ENCODE measurements at regions not wholly inside any gene's neighbourhood (a gene's known extent, or its start where the extent isn't known, plus 50 kb on each side); places are given as distances from the start of the nearest gene placed in this dataset.

- H2AFZ ChIP-seq, result no peak overlapping the region
- no peak for DNase-seq (ENCODE audit: low spot score)
- Mint-ChIP-seq H3K9me3 (no peaks in the 10 kb centered on the region), H3K4me1 (no peaks in the 10 kb centered on the region), H3K27ac (no peak overlapping the region), H3K27me3 (ENCODE audit: insufficient read depth, low read depth, poor library complexity) (no peaks in the 10 kb centered on the region), H3K36me3 (ENCODE audit: low read depth) (no peaks in the 10 kb centered on the region), H3K4me3 (no peak overlapping the region)
- H3K79me2 ChIP-seq (replicated peaks; ENCODE audit: insufficient read depth), result no peaks in the 10 kb centered on the region
- no peaks in the 10 kb centered on the region for H3K27me3 ChIP-seq (ENCODE audit: insufficient read depth)
- H3K4me1 ChIP-seq (ENCODE audit: insufficient read depth), result no peaks in the 10 kb centered on the region
- H3K4me3 ChIP-seq, result no peak overlapping the region
- no peak overlapping the region for H3K27ac ChIP-seq (ENCODE audit: low read depth)
- no peaks in the 10 kb centered on the region for H3K36me3 ChIP-seq (ENCODE audit: insufficient read depth)
- no peaks in the 10 kb centered on the region for H4K20me1 ChIP-seq (replicated peaks; ENCODE audit: insufficient read depth)
- no peak for ATAC-seq
- peaks cover 11% of the 10 kb centered on the region; the same call in 1 of the 2 replicates for H3K9me2 ChIP-seq (ENCODE audit: insufficient read depth)
- no peak overlapping the region for H3K4me2 ChIP-seq
- TF ChIP-seq POLR2AphosphoS5 (IDR thresholded peaks at IDR 0.05; ENCODE audit: low read depth) (no peak), REST (IDR thresholded peaks at IDR 0.05; ENCODE audit: unreplicated experiment) (no peak), CTCF (conservative IDR thresholded peaks at IDR 0.05; ENCODE audit: low read depth in 2 of 2) (no peak), EZH2 (IDR thresholded peaks at IDR 0.05; ENCODE audit: low read depth, unreplicated experiment) (no peak), STAT1 (IDR thresholded peaks at IDR 0.05; ENCODE audit: unreplicated experiment) (no peak), NANOG (IDR thresholded peaks at IDR 0.05; ENCODE audit: borderline replicate concordance) (no peak), EZH2phosphoT487 (IDR thresholded peaks at IDR 0.05; ENCODE audit: unreplicated experiment) (no peak), CREB1 (CRISPR knock-in tag; IDR thresholded peaks at IDR 0.05; ENCODE audit: low read depth) (no peak), ZNF114 (CRISPR knock-in tag; IDR thresholded peaks at IDR 0.05) (no peak), ETS1 (IDR thresholded peaks at IDR 0.05) (no peak), JUNB (IDR thresholded peaks at IDR 0.05; ENCODE audit: unreplicated experiment) (no peak), ZNF331 (CRISPR knock-in tag; IDR thresholded peaks at IDR 0.05; ENCODE audit: low read depth) (no peak)
- TF ChIP-seq, protein P1, sequence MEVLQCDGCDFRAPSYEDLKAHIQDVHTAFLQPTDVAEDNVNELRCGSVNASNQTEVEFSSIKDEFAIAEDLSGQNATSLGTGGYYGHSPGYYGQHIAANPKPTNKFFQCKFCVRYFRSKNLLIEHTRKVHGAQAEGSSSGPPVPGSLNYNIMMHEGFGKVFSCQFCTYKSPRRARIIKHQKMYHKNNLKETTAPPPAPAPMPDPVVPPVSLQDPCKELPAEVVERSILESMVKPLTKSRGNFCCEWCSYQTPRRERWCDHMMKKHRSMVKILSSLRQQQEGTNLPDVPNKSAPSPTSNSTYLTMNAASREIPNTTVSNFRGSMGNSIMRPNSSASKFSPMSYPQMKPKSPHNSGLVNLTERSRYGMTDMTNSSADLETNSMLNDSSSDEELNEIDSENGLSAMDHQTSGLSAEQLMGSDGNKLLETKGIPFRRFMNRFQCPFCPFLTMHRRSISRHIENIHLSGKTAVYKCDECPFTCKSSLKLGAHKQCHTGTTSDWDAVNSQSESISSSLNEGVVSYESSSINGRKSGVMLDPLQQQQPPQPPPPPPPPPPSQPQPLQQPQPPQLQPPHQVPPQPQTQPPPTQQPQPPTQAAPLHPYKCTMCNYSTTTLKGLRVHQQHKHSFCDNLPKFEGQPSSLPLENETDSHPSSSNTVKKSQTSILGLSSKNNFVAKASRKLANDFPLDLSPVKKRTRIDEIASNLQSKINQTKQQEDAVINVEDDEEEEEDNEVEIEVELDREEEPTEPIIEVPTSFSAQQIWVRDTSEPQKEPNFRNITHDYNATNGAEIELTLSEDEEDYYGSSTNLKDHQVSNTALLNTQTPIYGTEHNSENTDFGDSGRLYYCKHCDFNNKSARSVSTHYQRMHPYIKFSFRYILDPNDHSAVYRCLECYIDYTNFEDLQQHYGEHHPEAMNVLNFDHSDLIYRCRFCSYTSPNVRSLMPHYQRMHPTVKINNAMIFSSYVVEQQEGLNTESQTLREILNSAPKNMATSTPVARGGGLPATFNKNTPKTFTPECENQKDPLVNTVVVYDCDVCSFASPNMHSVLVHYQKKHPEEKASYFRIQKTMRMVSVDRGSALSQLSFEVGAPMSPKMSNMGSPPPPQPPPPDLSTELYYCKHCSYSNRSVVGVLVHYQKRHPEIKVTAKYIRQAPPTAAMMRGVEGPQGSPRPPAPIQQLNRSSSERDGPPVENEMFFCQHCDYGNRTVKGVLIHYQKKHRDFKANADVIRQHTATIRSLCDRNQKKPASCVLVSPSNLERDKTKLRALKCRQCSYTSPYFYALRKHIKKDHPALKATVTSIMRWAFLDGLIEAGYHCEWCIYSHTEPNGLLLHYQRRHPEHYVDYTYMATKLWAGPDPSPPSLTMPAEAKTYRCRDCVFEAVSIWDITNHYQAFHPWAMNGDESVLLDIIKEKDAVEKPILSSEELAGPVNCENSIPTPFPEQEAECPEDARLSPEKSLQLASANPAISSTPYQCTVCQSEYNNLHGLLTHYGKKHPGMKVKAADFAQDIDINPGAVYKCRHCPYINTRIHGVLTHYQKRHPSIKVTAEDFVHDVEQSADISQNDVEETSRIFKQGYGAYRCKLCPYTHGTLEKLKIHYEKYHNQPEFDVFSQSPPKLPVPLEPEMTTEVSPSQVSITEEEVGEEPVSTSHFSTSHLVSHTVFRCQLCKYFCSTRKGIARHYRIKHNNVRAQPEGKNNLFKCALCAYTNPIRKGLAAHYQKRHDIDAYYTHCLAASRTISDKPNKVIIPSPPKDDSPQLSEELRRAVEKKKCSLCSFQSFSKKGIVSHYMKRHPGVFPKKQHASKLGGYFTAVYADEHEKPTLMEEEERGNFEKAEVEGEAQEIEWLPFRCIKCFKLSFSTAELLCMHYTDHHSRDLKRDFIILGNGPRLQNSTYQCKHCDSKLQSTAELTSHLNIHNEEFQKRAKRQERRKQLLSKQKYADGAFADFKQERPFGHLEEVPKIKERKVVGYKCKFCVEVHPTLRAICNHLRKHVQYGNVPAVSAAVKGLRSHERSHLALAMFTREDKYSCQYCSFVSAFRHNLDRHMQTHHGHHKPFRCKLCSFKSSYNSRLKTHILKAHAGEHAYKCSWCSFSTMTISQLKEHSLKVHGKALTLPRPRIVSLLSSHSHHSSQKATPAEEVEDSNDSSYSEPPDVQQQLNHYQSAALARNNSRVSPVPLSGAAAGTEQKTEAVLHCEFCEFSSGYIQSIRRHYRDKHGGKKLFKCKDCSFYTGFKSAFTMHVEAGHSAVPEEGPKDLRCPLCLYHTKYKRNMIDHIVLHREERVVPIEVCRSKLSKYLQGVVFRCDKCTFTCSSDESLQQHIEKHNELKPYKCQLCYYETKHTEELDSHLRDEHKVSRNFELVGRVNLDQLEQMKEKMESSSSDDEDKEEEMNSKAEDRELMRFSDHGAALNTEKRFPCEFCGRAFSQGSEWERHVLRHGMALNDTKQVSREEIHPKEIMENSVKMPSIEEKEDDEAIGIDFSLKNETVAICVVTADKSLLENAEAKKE (CRISPR knock-in tag; IDR thresholded peaks at IDR 0.05), result no peak
- H3F3A ChIP-seq (replicated peaks; ENCODE audit: low read depth), result no peaks in the 10 kb centered on the region
These were observed 388.3 kb downstream of the MFSD1 start for GRCh38 chr3:159189994-159190669.
